Omental fat pad (tissue), 3 donors: ENCODE measurements at regions not wholly inside any gene's neighbourhood (a gene's known extent, or its start where the extent isn't known, plus 50 kb on each side); places are given as distances from the start of the nearest gene placed in this dataset.

Experiments used
- ATAC-seq: fragments of 150-250 bp; one replicate; pipeline ENCODE4 v1.9.1; 2016; ENCODE audit warnings: mild to moderate bottlenecking, moderate library complexity; ENCODE audit not compliant: low FRiP score
- DNase-seq: peaks from one replicate; pipeline ENCODE4 v3.0.0-alpha.2; 2019; ENCODE audit warnings: low spot score
- CTCF ChIP-seq, 3 donors: fragments of 450-650 bp; IDR thresholded peaks; one replicate each; pipeline ENCODE4 v1.5.1; 2016 to 2017; ENCODE audit warnings: antibody characterized with exemption in 3 of 3, mild to moderate bottlenecking in 3 of 3, moderate library complexity in 2 of 3

- no peak for DNase-seq
These were observed 1154.7 kb upstream of the ADGRL2 start for GRCh38 chr1:80646053-80646452.

GRCh38 chr1:80645621-80646020, 1155.1 kb upstream of the ADGRL2 start:
- ATAC-seq (no peak), DNase-seq (no peak)
- TF ChIP-seq CTCF (IDR thresholded peaks at IDR 0.05) = no peak

More at GRCh38 chr1:80646053-80646452, 1154.7 kb upstream of the ADGRL2 start:
- TF ChIP-seq CTCF (IDR thresholded peaks at IDR 0.05) = no peak
- no peak for ATAC-seq

GRCh38 chr1:80640978-80641377, 1159.8 kb upstream of the ADGRL2 start:
- no peak for TF ChIP-seq CTCF (IDR thresholded peaks at IDR 0.05)
- no peak for DNase-seq

GRCh38 chr1:80639777-80640533, 1160.8 kb upstream of the ADGRL2 start:
- ATAC-seq (no peak), DNase-seq (no peak)
- no peak for TF ChIP-seq CTCF (IDR thresholded peaks at IDR 0.05)

More at GRCh38 chr1:80640978-80641377, 1159.8 kb upstream of the ADGRL2 start:
- no peak for ATAC-seq

GRCh38 chr1:80633947-80634706, 1166.6 kb upstream of the ADGRL2 start:
- no peak for ATAC-seq
- no peak for DNase-seq
- no peak for TF ChIP-seq CTCF (IDR thresholded peaks at IDR 0.05)

GRCh38 chr1:80632284-80632683, 1168.5 kb upstream of the ADGRL2 start:
- TF ChIP-seq CTCF (IDR thresholded peaks at IDR 0.05) = no peak

More at GRCh38 chr1:80632284-80632683, 1168.5 kb upstream of the ADGRL2 start:
- DNase-seq (no peak), ATAC-seq (no peak)
